Stimulated activated CD4-positive, alpha-beta T cell treated with anti-CD3 and anti-CD28 coated beads, Interleukin-1b, Interleukin-23, amount 100 ng/mL, for 24 hours (primary cell): ENCODE measurements at regions not wholly inside any gene's neighbourhood (a gene's known extent, or its start where the extent isn't known, plus 50 kb on each side); places are given as distances from the start of the nearest gene placed in this dataset.
"Not testable (repeated sequence)": the region's sequence is repeated elsewhere in the genome, so short reads cannot be mapped to it uniquely, and the experiment has no call there.

ENCODE experiments used
- DNase-seq, 4 experiments: peaks; one replicate each; pipeline ENCODE4 v3.0.0-alpha.2; 2020; ENCODE audit warnings: low read depth in 4 of 4, low spot score in 1 of 4

DNA sequence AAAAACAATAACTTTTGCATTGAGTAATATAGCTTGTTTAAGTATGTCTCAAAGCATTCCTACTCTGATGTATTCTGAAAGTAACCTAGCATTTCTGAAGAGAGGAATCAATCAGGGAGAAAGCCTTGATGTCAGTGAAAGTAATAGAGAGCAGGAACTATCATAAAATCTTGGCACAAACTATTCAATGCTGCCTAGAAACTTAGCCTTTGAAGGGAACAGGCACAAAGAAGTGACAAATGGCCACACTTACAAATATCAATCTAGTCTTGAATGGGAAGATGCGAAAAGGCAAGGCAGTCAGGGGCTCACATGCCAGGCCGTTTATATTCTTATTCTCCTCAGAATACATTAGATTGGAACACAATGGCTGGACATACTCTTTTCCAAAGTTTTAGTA, 576.5 kb upstream of the ANO3 start:
- DNase-seq, result no peak

- DNase-seq, result no peak
Observed at GRCh38 chr11:25755918-25756584, 575.9 kb upstream of the ANO3 start.

GRCh38 chr11:25758145-25758661, 573.7 kb upstream of the ANO3 start:
- no peak for DNase-seq

DNA sequence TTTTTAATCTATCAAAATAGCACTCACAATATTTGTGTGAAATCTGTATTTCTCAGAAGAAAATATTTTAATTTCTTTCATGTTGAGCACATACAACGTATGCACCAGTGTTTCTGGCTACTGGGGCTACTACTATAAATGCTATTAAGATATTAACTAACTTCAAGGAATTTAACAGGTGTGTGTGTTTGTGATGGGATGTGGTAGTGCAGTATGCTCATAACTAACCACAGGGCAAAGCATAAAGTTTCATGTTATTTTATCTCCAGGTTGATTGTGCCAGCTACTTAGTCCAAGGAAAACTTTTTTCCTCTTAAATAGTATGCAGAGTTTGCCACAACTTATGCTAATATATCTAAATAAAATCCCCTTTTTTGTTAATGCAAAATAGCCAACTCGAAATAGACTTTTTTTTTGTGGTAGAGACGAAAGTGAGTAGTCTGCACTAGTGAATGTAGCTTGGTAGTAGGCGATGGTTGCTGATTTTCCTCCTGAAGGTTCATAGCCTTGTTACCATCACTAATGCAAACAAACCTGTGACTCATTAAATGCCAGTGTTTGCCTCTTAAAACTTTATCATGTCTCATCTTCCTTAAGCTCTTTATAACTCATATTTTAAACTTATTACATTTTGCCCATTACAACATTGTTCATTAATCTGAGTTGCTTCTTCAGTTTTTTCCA, 565.5 kb upstream of the ANO3 start:
- DNase-seq, result no peak

- DNase-seq, result no peak
Observed at GRCh38 chr11:25769287-25769686, 562.6 kb upstream of the ANO3 start.

DNA sequence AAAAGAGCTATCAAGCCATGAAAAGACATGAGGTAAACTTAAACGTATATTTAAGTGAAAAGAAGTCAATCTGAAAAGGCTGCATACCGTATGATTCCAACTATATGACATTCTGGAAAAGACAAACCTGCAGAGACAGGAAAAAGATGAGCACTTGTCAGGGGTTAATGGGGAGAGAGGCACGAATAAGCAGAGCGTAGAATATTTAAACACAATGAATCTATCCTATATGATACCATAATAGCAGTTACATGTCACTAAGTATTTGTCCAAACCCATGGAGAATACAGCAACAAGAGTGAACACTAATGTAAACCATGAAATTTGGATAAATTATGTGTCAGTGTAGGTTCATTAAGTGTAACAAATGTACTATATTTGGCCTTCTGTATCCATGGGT, 560.3 kb upstream of the ANO3 start:
- DNase-seq, result no peak

DNA sequence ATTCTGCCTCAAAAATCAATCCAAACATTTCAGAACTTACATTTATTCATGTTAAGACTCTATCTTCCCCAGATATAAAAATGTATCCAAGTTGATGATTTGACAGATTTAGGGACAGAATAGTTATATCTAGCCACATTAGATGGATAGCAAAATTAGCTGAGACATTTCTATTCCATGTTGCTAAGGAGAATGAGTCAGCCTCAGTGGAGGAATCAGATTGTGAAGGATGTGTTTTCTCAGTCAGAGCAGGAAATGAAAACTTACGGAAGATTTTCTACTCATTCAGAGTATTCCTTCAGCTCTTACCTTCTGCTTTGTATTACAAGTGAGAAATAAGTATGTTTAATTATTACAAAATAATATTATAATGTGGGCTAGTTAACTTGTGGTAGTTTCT, 556.3 kb upstream of the ANO3 start:
- DNase-seq, result no peak

DNA sequence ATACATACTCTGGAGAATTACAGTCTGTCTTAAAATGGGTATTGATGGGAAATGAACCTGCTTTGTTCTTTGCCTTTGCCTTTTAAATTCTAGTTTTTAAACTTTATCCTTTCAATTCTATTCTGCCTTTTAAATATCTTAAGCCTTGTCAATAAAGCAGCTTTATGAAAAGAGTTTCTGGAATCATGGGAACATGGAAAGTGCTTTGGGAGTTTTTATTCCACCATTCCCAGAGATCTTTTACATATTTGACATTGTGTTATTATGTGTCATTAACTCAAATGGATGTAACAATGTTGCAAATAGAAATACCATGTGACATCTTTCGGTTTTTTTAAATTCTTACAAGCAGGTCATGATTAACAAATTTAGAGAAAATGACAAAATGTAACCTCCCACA, 555.7 kb upstream of the ANO3 start:
- DNase-seq, result no peak

DNA sequence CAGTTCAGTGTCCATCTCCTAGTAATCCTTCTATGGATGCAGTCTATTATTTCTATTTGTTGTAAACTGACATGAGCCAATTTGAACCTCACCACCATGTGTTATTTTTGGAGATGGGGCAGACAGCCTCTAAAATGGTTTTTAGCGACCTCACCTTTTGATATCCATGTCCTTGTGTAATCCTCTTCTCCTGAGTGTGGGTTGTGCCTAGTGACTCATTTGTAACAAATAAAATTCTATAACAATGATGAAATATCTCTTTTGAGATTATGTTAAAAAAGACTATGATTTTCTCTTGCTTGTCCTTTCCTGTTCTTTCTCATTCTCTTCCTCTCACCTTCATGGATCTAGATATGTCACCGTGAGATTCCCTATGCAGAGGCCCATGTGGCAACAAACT, 554.6 kb upstream of the ANO3 start:
- no peak for DNase-seq

- no peak for DNase-seq
Observed at GRCh38 chr11:25779033-25779432, 552.9 kb upstream of the ANO3 start.

GRCh38 chr11:25787416-25787815, 544.5 kb upstream of the ANO3 start:
- no peak for DNase-seq

GRCh38 chr11:25790396-25790795, 541.5 kb upstream of the ANO3 start:
- no peak for DNase-seq

DNA sequence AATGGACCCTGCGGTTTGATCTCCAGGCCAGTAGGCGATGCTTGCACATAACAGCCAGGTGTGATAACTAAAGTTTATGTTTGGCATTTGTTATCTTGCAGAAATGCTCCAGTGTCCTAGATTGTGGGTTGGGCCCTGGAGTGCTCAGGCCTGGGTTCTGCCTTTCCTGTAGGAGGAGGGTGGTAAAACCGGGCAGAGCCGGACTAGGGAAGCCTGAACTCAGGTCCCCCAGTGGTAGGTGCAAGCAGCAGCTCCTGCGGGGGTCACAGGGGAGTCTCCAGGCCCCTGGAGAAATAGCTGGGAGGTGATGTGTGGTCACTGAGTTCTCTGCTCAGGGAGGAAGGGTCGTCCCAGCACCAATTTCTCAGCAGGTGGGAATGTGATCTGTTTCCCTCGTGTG, 538.3 kb upstream of the ANO3 start:
- DNase-seq, result no peak

- no peak for DNase-seq
Observed at GRCh38 chr11:25794804-25795203, 537.1 kb upstream of the ANO3 start.

DNA sequence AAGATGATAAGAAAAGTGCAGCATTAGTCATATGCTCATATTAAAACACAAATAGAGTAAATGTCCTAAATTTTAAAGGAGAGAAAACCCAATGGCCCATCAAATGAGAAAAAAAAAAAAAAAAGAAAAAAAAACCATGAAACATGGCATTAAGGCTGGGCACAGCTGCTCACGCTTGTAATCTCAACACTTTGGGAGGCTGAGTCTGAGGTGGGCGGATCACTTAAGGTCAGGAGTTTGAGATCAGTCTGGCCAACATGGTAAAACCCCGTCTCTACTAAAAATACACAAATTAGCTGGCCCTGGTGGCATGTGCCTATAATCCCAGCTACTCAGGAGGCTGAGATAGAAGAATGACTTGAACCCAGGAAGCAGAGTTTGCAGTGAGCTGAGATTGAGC, 515.5 kb upstream of the ANO3 start:
- no peak for DNase-seq

- DNase-seq, result no peak
Observed at GRCh38 chr11:25824688-25825087, 507.2 kb upstream of the ANO3 start.

DNA sequence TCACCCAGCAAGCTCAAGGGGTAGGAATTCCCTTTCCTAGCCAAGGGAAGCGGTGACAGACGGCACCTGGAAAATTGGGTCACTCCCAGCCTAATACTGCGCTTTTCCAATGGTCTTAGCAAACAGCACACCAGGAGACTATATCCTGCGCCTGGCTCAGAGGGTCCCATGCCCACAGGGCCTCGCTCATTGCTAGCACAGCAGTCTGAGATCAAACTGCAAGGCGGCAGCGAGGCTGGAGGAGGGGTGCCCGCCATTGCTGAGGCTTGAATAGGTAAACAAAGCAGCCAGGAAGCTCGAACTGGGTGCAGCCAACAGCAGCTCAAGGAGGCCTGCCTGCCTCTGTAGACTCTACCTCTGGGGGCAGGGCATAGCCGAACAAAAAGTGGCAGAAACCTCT, 500.4 kb upstream of the ANO3 start:
- DNase-seq, result not testable (repeated sequence)

GRCh38 chr11:25838918-25839625, 492.9 kb upstream of the ANO3 start:
- DNase-seq, result no peak

DNA sequence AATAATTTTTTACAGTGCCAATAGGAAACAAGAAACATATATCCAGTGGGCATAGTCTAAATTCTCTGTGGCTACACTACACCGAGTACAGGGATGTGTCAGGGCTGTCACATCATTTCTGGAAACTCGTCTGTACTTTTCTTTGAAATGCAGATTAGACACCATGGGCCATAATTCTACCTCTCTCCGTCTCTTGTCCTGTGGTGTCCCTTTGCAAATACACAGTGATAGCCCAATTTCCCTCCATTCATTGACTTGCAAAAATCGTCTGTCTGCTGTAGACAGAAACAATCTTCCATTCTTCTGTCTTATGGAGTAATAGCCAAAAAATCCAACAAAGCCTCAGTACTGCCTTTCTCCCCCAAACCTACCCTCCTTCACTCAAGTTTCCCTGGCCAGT, 487.1 kb upstream of the ANO3 start:
- DNase-seq, result no peak

- DNase-seq, result no peak
Observed at GRCh38 chr11:25855916-25856315, 476.0 kb upstream of the ANO3 start.

DNA sequence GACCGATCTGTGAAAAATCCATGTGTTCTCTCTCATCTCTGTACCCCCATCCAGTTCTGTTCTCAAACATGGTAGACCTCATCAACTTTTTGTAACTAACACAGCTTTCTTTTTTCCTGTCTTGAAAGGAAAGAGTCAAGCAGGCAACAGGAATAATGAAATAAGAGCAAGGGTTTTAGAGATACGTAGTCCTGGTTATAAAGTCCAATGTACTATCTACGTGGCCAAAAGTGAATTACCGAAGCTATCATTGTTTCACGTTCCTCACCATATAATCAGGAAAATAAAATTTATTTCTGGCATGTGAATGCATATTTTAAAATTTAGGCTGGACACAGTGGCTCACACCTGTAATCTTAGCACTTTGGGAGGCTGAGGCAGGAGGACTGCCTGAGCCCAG, 472.2 kb upstream of the ANO3 start:
- DNase-seq, result no peak
